ENCODE measurements at regions not wholly inside any gene's neighbourhood (a gene's known extent, or its start where the extent isn't known, plus 50 kb on each side); places are given as distances from the start of the nearest gene placed in this dataset.
A peak's percentile ranks its signal among the peaks of the same experiment; 100 is the strongest.

DNA sequence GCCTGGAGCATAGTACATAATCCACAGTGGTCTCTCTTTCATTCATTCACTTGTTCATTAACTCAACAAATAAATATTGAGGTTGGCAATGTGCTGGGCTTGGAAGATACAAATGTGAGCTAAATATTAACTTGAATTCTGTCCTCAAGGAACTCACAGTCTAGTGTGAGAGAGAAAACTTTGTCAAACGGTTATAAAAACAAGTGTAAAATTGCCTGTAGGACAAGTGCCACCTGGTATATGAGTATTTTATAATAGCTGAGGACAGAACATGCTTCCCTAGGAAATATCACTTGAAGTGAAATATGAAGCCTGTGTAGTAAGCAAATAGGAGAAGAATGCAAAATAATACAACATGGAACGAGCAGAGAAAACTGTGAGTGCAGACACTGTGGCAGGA is 173.1 kb upstream of the CMC1 start:
- no peak for ATAC-seq

DNA sequence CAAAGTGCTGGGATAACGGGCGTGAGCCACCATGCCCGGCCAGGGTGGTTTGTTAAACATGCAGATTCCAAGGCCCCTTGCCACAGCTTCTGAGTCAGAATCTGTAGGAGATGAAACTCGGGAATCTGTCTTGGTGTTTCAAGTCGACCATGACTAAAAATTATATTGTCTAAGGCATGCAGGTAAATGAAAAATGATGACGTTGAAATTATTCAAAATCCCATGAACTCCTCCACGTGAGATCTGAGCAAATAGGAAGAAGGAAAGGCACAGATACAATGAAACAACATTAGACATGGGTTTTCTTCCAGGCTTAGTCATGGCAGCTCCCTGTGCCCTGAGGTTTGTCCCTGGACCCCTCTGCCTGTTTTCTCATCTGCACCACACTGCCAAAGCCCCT is 172.0 kb upstream of the CMC1 start:
- TF ChIP-seq, protein P1, sequence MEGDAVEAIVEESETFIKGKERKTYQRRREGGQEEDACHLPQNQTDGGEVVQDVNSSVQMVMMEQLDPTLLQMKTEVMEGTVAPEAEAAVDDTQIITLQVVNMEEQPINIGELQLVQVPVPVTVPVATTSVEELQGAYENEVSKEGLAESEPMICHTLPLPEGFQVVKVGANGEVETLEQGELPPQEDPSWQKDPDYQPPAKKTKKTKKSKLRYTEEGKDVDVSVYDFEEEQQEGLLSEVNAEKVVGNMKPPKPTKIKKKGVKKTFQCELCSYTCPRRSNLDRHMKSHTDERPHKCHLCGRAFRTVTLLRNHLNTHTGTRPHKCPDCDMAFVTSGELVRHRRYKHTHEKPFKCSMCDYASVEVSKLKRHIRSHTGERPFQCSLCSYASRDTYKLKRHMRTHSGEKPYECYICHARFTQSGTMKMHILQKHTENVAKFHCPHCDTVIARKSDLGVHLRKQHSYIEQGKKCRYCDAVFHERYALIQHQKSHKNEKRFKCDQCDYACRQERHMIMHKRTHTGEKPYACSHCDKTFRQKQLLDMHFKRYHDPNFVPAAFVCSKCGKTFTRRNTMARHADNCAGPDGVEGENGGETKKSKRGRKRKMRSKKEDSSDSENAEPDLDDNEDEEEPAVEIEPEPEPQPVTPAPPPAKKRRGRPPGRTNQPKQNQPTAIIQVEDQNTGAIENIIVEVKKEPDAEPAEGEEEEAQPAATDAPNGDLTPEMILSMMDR (IDR thresholded peaks at IDR 0.05) = no peak
- no peak for TF ChIP-seq POLR2A (IDR thresholded peaks at IDR 0.05)
- Histone ChIP-seq H3K27ac (no peak overlapping the region), H3K9me3 (no peaks in the 10 kb centered on the region), H3K4me3 (no peak overlapping the region), H3K27me3 (no peaks in the 10 kb centered on the region), H3K36me3 (no peaks in the 10 kb centered on the region), H3K4me1 (no peaks in the 10 kb centered on the region)
- 73% methylated on average over 7 of the region's 7 CpGs for WGBS (ENCODE audit: insufficient coverage, low coverage, low lambda C conversion rate, missing lambda C conversion rate)
- DNase-seq = no peak
- no peak for ATAC-seq
- intact Hi-C loops (cut with DNase I) = no loop called here

More for the DNA sequence above, 173.1 kb upstream of the CMC1 start:
- Histone ChIP-seq H3K27ac (no peak overlapping the region), H3K9me3 (no peaks in the 10 kb centered on the region), H3K4me1 (no peaks in the 10 kb centered on the region), H3K27me3 (no peaks in the 10 kb centered on the region), H3K36me3 (no peaks in the 10 kb centered on the region), H3K4me3 (no peak overlapping the region)
- WGBS (ENCODE audit: insufficient coverage, low coverage, low lambda C conversion rate, missing lambda C conversion rate) = 39% methylated on average over 2 of the region's 2 CpGs
- intact Hi-C loops (cut with DNase I) = no loop called here
- TF ChIP-seq POLR2A (IDR thresholded peaks at IDR 0.05) = no peak
- TF ChIP-seq, protein P1 (IDR thresholded peaks at IDR 0.05) = no peak
- DNase-seq = no peak

GRCh38 chr3:28076246-28076645 is 165.2 kb upstream of the CMC1 start:
- Histone ChIP-seq H3K27me3 (no peaks in the 10 kb centered on the region), H3K36me3 (no peaks in the 10 kb centered on the region), H3K27ac (no peak overlapping the region), H3K9me3 (no peaks in the 10 kb centered on the region), H3K4me3 (no peak overlapping the region), H3K4me1 (no peaks in the 10 kb centered on the region)
- ATAC-seq = no peak
- no peak for DNase-seq
- intact Hi-C loops (cut with DNase I) = no loop called here
- 89% methylated on average over 1 of the region's 1 CpG for WGBS (ENCODE audit: insufficient coverage, low coverage, low lambda C conversion rate, missing lambda C conversion rate)
- TF ChIP-seq, protein P1 (IDR thresholded peaks at IDR 0.05) = no peak
- TF ChIP-seq POLR2A (IDR thresholded peaks at IDR 0.05) = no peak

GRCh38 chr3:28077572-28077971 is 163.8 kb upstream of the CMC1 start:
- Histone ChIP-seq H3K4me1 (no peaks in the 10 kb centered on the region), H3K4me3 (no peak overlapping the region), H3K36me3 (no peaks in the 10 kb centered on the region), H3K27me3 (no peaks in the 10 kb centered on the region), H3K27ac (no peak overlapping the region), H3K9me3 (no peaks in the 10 kb centered on the region)
- ATAC-seq (peak; percentile 25 to 55 (median 46)), DNase-seq (no peak)
- 61% methylated on average over 4 of the region's 7 CpGs for WGBS (ENCODE audit: insufficient coverage, low coverage, low lambda C conversion rate, missing lambda C conversion rate)
- TF ChIP-seq POLR2A (IDR thresholded peaks at IDR 0.05) = no peak
- TF ChIP-seq, protein P1 (IDR thresholded peaks at IDR 0.05) = peak in 2 of 4 donors; percentile 10 to 15
- intact Hi-C loops (cut with DNase I) = no loop called here

DNA sequence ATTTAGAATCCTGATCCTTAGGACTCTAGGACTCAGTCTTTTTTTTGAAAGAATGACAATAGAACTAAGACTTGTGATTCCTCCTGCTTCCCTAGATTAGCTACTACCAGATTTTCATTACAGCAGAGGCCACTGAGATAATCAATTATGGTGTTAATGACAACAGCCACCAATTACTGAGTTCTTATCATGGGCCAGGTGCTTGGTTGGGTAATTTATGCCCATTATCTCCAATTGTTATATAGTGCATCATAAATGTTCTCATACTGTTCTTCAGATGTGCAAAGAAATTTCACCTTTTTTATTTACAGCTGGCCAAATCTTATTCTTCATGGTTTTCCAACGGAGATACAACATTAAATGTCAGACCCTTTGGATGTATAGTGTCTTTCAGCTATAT is 162.9 kb upstream of the CMC1 start:
- Histone ChIP-seq H3K27me3 (no peaks in the 10 kb centered on the region), H3K36me3 (no peaks in the 10 kb centered on the region), H3K4me1 (no peaks in the 10 kb centered on the region), H3K4me3 (no peak overlapping the region), H3K27ac (no peak overlapping the region), H3K9me3 (no peaks in the 10 kb centered on the region)
- intact Hi-C loops (cut with DNase I) = no loop called here
- WGBS (ENCODE audit: insufficient coverage, low coverage, low lambda C conversion rate, missing lambda C conversion rate) = 74% methylated on average over 1 of the region's 1 CpG
- ATAC-seq (no peak), DNase-seq (no peak)
- TF ChIP-seq, protein P1 (IDR thresholded peaks at IDR 0.05) = no peak
- no peak for TF ChIP-seq POLR2A (IDR thresholded peaks at IDR 0.05)
